ENCODE measurements at regions not wholly inside any gene's neighbourhood (a gene's known extent, or its start where the extent isn't known, plus 50 kb on each side); places are given as distances from the start of the nearest gene placed in this dataset.
"Not testable (repeated sequence)": the region's sequence is repeated elsewhere in the genome, so short reads cannot be mapped to it uniquely, and the experiment has no call there.

DNA sequence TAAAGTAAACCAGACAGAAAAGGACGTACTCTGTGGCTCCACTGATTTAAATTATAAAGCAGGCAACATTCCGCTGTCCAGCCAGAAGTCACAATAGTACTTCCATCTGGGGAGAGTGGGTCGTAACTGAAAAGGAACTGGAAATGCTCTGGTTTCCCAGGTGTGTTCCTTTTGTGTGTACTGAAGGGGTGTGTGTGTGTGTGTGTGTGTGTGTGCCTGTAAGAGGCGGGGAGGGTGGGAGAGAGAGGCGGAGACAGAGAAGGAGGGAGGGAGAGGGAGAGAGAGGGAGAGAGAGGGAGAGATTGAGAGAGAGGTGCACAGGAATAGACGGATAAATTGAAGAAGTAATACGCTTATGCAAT, 178.4 kb upstream of the ZNF184 start:
- Mint-ChIP-seq H3K27ac (ENCODE audit: unreplicated experiment) (no peak overlapping the region), H3K27me3 (ENCODE audit: low read depth) (peaks cover 15% of the 10 kb centered on the region), H3K36me3 (ENCODE audit: low read depth) (peaks cover 2% of the 10 kb centered on the region), H3K4me1 (peaks cover 14% of the 10 kb centered on the region), H3K9me3 (peaks cover 7% of the 10 kb centered on the region), H3K4me3 (peak overlapping the region; percentile 90)
- TF ChIP-seq, protein P1, sequence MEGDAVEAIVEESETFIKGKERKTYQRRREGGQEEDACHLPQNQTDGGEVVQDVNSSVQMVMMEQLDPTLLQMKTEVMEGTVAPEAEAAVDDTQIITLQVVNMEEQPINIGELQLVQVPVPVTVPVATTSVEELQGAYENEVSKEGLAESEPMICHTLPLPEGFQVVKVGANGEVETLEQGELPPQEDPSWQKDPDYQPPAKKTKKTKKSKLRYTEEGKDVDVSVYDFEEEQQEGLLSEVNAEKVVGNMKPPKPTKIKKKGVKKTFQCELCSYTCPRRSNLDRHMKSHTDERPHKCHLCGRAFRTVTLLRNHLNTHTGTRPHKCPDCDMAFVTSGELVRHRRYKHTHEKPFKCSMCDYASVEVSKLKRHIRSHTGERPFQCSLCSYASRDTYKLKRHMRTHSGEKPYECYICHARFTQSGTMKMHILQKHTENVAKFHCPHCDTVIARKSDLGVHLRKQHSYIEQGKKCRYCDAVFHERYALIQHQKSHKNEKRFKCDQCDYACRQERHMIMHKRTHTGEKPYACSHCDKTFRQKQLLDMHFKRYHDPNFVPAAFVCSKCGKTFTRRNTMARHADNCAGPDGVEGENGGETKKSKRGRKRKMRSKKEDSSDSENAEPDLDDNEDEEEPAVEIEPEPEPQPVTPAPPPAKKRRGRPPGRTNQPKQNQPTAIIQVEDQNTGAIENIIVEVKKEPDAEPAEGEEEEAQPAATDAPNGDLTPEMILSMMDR (conservative IDR thresholded peaks at IDR 0.05) = no peak
- peak; percentile 21 for DNase-seq (ENCODE audit: low read depth, low spot score)

DNA sequence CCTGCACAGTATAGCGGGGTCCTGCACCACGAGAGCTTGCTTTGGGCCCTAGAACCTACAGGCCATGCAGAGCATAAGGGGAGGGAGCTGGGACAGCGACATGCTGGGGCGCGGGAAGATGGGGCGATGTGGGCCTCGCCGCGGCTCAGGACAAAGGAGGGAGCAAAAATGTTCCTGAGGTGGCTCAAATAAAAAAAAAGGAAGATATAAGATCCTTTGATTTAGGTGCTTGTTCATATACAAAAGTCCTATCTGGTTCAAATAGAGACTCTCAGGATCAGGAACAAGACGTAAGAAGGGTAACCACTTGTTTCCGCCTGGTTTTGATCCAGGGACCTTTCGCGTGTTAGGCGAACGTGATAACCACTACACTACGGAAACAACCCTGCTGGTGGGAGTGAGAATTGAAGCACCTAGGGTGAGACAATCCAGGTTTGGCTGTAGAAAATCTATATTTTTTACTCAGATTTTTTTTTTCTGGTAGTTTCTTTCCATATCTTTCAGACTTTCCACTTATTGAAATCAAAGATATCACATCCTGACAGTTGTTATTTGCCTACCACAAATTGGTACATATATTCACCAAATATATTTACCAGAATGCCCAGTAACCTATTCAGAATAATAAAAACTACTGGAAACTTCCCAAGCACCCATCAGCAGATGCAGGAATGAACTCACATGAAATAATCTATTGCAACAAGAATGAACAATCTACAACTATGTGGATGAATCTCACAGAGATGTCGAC, 177.9 kb upstream of the ZNF184 start:
- TF ChIP-seq, protein P1 (conservative IDR thresholded peaks at IDR 0.05) = peak; percentile 61
- H3K4me3 Mint-ChIP-seq = peak overlapping the region; percentile 90
- peaks cover 2% of the 10 kb centered on the region for H3K36me3 Mint-ChIP-seq (ENCODE audit: low read depth)
- peak; percentile 72 for DNase-seq (ENCODE audit: low read depth, low spot score)
- H3K4me1 Mint-ChIP-seq = peaks cover 14% of the 10 kb centered on the region
- peaks cover 20% of the 10 kb centered on the region for H3K27me3 Mint-ChIP-seq (ENCODE audit: low read depth)
- peaks cover 7% of the 10 kb centered on the region for H3K9me3 Mint-ChIP-seq
- peak overlapping the region; percentile 94 for H3K27ac Mint-ChIP-seq (ENCODE audit: unreplicated experiment)

- TF ChIP-seq, protein P1 (conservative IDR thresholded peaks at IDR 0.05) = no peak
- H3K9me3 Mint-ChIP-seq = peaks cover 5% of the 10 kb centered on the region
- no peak overlapping the region for H3K4me3 Mint-ChIP-seq
- no peak for DNase-seq (ENCODE audit: low read depth, low spot score)
- peaks cover 45% of the 10 kb centered on the region for H3K27me3 Mint-ChIP-seq (ENCODE audit: low read depth)
- no peaks in the 10 kb centered on the region for H3K4me1 Mint-ChIP-seq
- H3K27ac Mint-ChIP-seq (ENCODE audit: unreplicated experiment) = no peak overlapping the region
- no peaks in the 10 kb centered on the region for H3K36me3 Mint-ChIP-seq (ENCODE audit: low read depth)
Observed at GRCh38 chr6:27644528-27644927, 171.6 kb upstream of the ZNF184 start.

- Mint-ChIP-seq H3K27ac (ENCODE audit: unreplicated experiment) (no peak overlapping the region), H3K27me3 (ENCODE audit: low read depth) (peaks cover 45% of the 10 kb centered on the region), H3K4me1 (no peaks in the 10 kb centered on the region), H3K4me3 (no peak overlapping the region), H3K9me3 (peaks cover 5% of the 10 kb centered on the region), H3K36me3 (ENCODE audit: low read depth) (no peaks in the 10 kb centered on the region)
- no peak for DNase-seq (ENCODE audit: low read depth, low spot score)
- TF ChIP-seq, protein P1 (conservative IDR thresholded peaks at IDR 0.05) = no peak
Observed at GRCh38 chr6:27642744-27643456, 170.0 kb upstream of the ZNF184 start.

- not testable (repeated sequence) for H3K9me3 Mint-ChIP-seq; H3K36me3 Mint-ChIP-seq (ENCODE audit: low read depth); H3K27ac Mint-ChIP-seq (ENCODE audit: unreplicated experiment); H3K4me3 Mint-ChIP-seq; DNase-seq (ENCODE audit: low read depth, low spot score); H3K4me1 Mint-ChIP-seq
- peaks cover 52% of the 10 kb centered on the region for H3K27me3 Mint-ChIP-seq (ENCODE audit: low read depth)
Observed at GRCh38 chr6:27635886-27636285, 163.0 kb upstream of the ZNF184 start.

- not testable (repeated sequence) for H3K4me3 Mint-ChIP-seq; DNase-seq (ENCODE audit: low read depth, low spot score); H3K27ac Mint-ChIP-seq (ENCODE audit: unreplicated experiment); H3K9me3 Mint-ChIP-seq; H3K36me3 Mint-ChIP-seq (ENCODE audit: low read depth)
- Mint-ChIP-seq H3K27me3 (ENCODE audit: low read depth) (peaks cover 72% of the 10 kb centered on the region), H3K4me1 (peaks cover 15% of the 10 kb centered on the region)
Observed at GRCh38 chr6:27633221-27633688, 160.3 kb upstream of the ZNF184 start.
